Loucy (cell line): ENCODE measurements at regions not wholly inside any gene's neighbourhood (a gene's known extent, or its start where the extent isn't known, plus 50 kb on each side); places are given as distances from the start of the nearest gene placed in this dataset.

ENCODE experiments used
- EZH2phosphoT487 ChIP-seq: fragments of 200-600 bp; IDR thresholded peaks from 2 replicates; pipeline ENCODE4 v1.6.1; 2018; ENCODE audit warnings: antibody characterized with exemption, mild to moderate bottlenecking, moderate library complexity, borderline replicate concordance
- TF ChIP-seq, protein P1 (sequence below): fragments of 200-600 bp; sonication (generic); conservative IDR thresholded peaks from 2 replicates; pipeline ENCODE4 v1.5.1; 2014; ENCODE audit warnings: mild to moderate bottlenecking, antibody characterized with exemption, low read length

DNA sequence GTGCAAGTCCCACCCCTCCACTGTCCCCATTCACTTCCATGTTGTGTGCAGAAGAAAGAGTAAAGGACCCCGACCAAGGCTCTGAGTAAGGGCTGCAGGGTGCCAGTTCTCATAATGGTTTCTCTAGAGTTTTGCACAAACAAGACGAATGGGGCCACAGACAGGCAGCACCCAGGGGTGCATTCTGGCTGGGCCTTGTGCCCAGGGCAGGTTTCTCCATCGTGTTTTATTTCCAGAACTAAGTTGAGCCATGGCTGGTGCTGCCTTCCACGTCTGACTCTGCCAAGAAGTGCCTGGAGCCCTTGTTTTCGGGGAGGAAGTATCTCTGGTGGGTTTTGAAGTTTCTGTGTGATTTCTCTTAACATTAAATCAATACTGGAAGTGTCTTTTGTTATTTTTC, 95.0 kb upstream of the SDK1 start:
- TF ChIP-seq, protein P1, sequence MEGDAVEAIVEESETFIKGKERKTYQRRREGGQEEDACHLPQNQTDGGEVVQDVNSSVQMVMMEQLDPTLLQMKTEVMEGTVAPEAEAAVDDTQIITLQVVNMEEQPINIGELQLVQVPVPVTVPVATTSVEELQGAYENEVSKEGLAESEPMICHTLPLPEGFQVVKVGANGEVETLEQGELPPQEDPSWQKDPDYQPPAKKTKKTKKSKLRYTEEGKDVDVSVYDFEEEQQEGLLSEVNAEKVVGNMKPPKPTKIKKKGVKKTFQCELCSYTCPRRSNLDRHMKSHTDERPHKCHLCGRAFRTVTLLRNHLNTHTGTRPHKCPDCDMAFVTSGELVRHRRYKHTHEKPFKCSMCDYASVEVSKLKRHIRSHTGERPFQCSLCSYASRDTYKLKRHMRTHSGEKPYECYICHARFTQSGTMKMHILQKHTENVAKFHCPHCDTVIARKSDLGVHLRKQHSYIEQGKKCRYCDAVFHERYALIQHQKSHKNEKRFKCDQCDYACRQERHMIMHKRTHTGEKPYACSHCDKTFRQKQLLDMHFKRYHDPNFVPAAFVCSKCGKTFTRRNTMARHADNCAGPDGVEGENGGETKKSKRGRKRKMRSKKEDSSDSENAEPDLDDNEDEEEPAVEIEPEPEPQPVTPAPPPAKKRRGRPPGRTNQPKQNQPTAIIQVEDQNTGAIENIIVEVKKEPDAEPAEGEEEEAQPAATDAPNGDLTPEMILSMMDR = no peak
- TF ChIP-seq EZH2phosphoT487 = no peak
